GM04504 (cell line): ENCODE measurements at regions not wholly inside any gene's neighbourhood (a gene's known extent, or its start where the extent isn't known, plus 50 kb on each side); places are given as distances from the start of the nearest gene placed in this dataset.

ENCODE experiments used
- DNase-seq: peaks from one replicate; pipeline ENCODE4 v3.0.0-alpha.2; 2012; ENCODE audit warnings: low read depth

DNA sequence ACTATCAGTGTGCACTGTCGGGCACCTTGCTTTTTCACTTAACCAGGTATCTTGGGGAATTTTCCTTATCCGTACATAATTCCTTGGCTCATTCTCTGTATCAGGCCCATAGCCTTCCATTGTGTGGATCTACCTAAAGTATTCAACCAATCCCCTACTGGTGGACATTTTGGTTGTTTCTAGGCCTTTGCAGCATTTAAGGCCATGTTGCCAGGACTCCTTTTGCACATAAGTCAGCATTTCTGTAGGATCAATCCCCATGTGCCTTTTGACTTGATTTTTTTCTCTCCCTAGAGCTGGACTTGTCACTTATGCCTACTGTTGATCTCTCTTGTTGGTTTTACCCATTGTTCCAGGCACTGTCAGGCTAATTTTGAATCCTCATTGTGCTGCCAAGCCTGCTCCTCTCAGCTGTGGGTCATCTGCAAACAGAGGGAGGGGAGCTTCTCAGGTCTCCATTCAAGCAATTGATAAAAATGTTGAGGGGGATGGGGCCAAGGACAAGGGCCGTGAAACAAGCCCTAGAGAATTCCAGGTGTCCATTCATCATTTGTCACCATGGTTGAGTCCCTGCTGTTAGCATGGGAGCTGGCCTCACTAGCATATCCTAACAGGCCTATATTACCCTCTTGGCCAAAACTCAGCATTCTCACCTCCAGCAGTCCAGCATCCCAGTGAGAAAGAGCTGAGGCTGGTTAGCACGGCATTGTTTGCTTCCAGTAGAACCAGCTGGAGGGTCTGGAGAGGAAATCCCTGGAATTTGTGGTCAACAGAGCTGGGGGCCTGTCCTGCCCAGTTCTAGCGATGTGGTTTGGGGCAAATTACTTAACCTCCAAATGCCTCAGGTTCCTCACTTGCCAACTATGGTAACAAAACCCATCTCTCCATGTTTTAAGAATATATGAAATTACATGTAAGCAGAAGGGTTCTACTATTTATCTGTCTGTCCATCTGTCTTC lies 178.4 kb downstream of the MRPL14 start:
- no peak for DNase-seq

GRCh38 chr6:43947860-43948259 lies 177.8 kb downstream of the VEGFA start:
- no peak for DNase-seq

GRCh38 chr6:43946641-43947363 lies 176.8 kb downstream of the VEGFA start:
- DNase-seq: no peak

- no peak for DNase-seq
Observed at GRCh38 chr6:43945768-43946080, 175.7 kb downstream of the VEGFA start.

DNA sequence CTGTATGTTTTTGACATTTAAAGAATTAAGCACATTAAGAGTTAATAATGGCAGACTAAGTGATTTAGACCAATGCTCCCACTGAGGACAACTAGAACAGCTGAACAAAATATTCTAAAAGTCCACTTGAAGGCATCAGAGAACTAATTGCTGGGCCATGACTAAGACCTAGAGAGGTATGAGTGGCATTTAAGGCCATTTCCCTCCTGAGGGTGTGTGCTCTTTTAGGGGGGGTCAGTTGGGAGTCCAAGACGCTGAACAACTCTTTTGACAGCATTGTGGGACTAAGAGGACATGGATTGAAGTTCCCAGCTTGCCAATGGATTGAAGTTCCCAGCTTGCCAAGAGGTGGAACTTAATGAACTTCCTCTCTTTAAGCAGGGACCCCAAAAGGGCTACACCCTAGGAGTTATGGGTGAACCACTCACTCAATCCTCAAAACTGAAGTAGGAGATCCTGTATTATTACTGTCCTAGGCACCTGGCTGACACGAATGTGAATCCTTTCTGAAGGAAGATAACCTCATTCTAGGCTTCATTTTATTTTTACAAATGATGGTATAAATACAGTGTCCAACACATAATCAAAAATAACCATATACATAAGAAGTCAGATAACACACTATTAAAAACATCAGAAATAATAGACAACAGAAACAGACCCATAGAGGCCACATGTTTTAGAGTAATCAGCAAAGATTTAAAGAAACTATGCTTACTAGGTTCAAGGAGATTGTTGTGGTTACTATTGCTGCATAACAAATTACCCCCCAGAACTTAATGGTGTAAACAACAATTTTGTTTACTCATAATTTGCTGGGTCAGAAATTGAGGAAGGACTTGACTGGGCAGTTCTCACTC lies 175.1 kb downstream of the VEGFA start:
- no peak for DNase-seq

- DNase-seq: no peak
Observed at GRCh38 chr6:43943781-43944250, 173.8 kb downstream of the VEGFA start.

GRCh38 chr6:43943099-43943766 lies 173.2 kb downstream of the VEGFA start:
- DNase-seq: no peak

DNA sequence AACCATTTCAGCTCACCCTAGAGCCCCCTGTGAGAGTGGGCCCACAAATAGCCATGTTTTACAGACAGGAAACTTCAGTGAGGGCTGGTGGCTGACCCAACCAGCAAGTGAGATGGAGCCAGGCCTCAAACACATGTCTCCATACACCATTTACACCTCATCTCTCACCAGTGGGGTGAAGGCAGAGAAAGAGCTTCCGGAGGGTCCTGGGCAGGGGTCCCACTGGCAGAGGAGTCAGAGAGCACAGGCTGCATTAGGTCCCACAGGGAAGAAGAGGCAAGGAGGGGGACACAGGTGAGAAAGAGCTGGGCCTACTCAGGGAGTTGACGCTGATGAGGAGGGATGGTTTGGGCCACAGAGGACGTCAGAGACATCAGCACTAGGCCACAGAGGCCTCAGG lies 172.6 kb downstream of the VEGFA start:
- DNase-seq: no peak

DNA sequence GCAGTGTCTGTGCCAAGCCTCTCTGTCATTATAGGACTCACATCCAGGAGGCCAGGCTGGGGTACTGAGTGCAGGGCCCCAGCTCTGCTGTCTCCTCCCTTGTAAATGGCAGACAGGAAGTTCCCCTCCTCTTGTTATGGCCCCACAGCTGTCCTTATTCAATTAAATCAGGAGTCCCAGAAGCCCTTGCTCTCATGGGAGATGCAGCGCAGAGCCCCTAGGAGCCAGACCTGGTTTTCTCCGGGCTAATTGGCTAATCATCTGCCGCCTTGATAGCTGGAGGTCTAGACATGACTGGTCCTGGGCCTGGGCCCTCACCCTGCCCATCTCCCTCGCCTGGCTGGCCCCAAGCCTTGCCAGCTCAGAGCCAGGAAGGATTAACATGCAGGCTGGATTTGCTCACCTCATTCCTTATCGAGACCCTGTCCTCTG lies 172.0 kb downstream of the VEGFA start:
- DNase-seq: no peak

DNA sequence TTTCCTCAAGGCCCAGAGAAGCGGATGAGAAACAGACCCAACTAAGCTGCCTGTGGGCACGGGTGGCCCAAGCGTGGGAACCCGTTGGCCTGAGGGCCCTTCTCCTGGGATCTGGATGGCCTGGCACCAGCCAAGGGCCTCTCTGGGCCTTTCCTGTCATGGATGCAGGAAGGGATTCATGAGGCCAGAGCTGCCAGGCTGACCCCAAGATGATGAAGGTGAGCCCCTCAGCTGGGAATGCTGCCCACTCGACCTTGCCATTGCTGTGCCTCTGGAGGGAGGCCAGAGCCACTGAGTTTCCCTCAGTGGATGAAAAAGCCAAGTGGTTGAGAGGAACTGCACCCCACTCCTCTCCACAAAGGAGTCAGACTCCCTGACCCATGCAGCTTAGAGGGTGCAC lies 171.2 kb downstream of the VEGFA start:
- DNase-seq: no peak

- DNase-seq: no peak
Observed at GRCh38 chr6:43940393-43941087, 170.5 kb downstream of the VEGFA start.

GRCh38 chr6:43940071-43940392 lies 170.0 kb downstream of the VEGFA start:
- no peak for DNase-seq

DNA sequence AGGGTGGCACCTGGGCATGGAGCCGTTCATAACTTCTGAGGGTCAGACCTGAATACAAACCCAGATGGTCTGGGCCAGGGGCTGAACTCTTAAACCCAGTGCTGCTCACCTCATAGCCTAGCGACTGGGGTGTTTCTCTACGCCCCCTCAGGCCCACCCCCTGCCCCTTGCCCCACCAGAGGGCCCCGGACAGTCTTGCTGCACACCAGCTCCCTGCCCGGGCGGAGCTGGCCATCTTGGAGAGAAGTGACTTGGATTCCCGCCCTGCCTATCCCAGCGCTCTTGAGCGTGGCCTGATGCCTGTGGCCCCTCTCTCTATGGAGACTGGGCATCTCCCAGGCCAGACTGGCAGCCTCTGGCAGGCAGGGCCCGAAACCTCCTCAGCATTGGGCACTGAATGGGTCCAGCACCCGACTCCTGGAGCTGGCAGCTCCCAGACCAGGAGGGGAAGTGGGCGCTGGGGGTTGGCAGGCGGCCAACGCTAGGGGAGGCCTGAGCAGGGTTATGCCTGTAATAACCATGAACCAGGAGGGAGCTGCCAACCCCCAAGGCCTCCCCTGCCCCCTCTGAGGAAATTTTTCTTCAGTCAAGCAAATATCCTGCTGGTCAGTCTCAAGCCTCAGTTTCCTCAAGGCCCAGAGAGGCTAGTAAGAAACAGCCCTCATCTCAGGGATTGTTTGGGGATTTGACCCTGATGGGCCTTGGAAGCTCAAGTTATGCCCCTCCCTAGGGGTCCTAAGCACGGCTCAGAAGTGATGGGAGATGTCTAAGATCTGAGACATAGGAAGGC lies 169.5 kb downstream of the VEGFA start:
- DNase-seq: no peak

DNA sequence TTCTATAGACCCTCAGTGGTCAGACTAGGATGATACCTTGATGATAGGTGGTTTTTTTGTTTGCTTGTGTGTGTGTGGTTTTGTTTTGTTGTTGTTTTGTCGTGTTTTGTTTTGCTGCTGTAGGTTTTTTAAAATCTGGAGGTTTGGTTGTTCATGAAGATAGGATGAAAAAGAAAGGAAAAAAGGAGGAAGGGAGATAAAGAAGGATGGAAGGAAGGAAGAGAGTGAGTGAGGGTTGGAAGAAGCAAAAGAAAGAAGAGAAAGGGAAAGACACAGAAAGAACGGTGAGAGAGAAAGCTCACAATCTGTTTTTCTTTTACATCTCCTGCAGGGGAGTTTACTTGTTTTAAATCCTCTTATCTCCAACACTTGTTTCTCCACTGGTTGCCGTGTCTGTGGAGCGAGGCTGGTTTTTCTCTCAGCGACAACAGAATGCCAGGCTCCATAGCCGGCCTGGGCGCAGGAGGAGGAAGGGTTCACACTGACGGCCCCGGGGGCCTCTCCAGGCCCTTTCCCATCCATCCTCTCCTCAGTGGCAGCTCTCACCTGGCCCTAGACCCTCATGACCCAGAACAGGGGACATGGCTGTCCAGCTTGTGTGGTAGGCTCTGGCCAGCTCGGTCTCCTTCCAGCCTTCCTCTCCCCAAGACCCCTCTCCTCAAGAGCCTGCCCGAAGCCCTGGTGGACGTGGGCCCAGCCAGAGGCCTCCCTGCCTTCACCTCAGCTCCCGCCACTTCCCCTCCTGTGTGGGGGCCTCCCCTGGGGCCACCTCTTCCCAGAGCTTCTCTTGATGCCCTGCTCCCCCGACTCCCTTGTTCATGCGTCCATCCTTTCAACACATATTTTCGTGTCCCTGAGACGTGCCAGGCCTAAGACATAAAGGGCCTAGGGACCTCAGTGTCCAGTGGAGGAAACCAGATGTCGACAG lies 168.4 kb downstream of the VEGFA start:
- no peak for DNase-seq

- DNase-seq: no peak
Observed at GRCh38 chr6:43937236-43938177, 167.5 kb downstream of the VEGFA start.

- no peak for DNase-seq
Observed at GRCh38 chr6:43936476-43936875, 166.5 kb downstream of the VEGFA start.

DNA sequence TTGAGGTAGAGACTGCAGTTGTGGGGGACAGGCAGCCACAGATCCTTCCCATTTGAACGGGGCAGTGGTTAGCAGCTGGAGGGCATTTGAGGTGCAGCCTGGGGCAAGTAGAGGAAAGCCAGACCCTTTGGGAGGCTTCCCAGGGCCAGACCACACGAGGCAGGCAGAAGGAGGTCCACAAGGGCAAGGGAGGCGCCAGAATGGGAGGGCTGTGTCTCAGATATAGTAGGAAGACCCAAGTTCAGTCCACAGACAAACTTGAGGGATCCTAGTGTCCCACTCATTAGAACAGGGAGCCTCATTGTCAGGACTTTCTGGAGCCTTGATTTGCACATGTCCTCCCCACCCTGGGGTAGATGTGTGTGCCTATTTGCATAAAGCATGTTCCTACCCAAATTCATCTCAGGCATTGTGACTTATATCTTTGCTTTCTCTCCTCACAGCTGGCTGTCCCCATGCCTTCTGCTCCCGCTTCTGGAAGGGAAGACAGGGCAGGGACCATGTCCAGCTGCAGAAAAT lies 166.0 kb downstream of the VEGFA start:
- no peak for DNase-seq
